ENCODE measurements at regions not wholly inside any gene's neighbourhood (a gene's known extent, or its start where the extent isn't known, plus 50 kb on each side); places are given as distances from the start of the nearest gene placed in this dataset.

DNA sequence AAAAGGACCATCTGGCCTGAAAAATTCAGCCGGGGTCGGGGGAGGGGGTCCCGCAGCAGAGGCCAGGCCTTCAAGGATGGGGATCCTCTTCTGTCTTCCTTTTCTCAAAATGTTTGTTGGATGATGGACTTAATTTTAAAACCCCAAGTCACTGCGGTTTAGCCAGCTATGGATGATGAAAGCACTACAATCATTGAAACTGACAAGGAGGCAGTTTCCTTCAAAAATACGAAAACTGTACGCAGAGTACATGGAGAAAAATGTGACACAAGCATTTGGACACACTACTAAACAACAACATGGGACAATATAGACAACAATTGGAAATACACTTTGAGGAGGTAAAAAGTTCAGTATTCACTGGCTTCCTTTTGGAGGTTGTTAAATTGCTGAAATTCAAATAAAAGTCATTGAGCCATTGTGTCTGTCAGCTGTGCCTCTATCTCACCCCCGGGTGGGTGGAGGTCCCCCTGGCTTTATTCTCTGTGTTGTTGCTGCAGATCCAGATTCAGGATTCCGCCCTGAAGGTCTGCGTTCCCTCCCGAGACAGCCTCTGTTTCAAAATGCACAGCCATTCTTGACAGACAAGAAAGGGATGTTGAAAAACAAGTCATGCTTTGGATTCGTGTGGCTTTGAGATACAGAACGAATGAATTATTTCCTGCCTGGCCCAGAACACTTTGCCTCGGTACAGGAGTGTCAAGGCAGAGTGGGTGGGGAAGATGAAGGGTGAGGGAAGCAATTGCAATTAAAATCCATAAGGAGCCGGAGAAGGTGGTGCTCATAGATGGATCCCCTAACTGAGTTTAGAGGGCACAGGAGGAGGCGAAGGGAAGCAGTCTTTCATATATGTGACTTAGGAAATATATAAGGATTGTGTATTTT is 118.2 kb downstream of the TTLL2 start:
- DNase-seq, result no peak

DNA sequence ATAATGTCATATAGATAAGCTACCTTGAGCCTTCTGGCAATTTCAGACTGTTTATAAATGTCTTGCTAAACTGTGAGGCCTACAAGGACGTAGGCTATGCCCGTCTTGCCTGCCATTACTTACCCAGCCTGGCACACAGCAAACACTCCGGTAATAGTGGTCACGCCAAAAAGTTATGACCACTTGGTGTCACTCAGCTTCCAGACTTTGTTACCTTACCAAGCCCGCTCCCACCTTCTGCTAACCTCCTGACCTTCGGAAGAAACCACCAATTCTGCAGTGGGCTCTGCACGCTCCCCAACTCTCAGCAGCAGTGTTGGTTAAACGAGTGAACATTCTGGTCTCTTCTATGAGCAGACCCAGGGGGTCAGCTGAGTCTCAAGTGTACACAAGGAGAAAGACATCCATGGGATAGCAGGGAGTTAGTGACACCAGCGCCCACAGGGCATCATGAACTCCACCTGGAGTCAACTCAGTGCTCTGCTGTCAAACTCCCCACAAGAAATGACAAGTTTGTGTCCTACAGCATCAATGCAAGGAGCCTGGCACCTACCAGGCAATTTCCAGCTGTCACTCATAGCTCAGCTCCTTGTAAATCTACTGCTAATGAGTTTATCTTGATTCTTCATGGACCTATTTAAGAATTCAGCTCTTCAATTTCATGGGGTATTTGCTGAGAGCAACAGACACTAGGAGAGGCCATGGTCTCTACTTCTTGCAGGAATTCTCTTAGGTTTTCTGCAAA is 119.9 kb downstream of the TTLL2 start:
- DNase-seq, result no peak

DNA sequence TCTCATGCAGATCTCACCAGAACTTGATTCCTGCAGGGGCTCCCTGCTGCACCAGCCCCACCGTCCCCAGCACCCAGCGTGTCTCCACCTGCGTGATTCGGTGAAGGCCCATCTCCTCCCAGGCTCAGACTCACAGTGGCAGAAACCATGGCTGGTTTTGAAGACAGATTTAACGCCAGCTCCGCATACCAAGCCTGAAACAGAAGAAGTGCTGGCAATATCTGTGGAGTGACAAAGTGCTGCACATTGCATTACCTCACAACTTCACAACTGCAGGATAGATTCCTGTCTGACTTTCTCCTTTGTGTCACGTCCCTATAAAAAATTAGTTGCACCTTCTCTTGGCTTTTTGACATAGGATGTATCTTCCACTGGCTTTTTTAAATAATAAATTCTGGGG is 120.7 kb downstream of the TTLL2 start:
- DNase-seq, result no peak

DNA sequence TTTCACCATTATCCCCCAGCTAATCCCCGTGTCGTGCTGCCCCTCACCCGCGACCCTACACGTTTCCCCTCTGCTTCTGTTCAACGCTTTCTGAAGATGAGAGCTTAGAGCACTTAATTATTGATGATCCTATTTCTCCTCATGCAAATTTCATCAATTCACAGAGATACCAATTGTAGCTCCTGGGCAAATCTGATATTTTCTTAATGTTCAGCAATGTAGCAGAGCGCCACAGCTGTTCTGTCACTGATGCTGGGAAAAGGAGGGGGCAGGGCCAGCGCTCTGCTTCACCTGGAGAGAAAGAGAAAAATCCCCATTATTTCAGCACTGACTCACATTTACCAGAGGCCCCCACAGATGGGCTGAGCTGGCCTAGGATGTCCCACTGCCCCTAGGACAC is 121.2 kb downstream of the TTLL2 start:
- no peak for DNase-seq

DNA sequence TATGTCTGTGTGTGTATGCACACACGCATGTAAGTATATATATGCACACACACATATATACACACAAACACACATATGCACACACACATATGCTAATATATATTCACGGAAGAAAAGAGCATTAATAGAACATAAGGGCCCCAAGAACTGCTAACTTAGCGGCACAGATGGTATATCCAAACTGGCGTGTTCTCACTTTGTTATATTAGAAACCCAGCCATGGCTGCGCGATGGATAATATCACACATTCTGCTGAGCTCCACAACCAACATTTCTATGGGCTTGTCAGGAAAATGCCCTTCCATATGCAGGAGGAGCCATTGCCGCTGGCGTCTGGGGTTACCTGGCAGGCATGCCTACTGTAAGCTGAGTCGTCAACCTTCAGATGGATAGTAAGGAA is 122.1 kb downstream of the TTLL2 start:
- DNase-seq, result no peak

DNA sequence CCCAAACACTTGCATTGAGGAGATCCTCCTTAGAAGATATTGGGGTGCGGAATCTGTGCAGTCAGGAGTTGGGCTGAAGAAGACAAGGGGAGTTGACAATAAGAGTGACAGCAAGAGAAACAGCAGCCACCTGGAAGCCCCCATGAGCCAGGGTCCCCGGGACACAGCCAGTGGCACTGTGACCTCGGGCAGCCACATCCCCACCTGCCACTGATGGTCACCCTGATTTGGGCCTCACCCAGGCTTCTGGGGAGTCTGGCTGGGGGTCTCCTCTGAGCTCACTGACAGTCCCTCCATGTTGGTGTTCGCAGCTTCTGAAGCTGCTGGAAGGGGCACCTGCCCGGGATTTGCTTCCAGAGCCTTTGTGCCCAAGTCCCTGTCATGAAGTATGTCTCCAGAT is 123.5 kb downstream of the TTLL2 start:
- no peak for DNase-seq

DNA sequence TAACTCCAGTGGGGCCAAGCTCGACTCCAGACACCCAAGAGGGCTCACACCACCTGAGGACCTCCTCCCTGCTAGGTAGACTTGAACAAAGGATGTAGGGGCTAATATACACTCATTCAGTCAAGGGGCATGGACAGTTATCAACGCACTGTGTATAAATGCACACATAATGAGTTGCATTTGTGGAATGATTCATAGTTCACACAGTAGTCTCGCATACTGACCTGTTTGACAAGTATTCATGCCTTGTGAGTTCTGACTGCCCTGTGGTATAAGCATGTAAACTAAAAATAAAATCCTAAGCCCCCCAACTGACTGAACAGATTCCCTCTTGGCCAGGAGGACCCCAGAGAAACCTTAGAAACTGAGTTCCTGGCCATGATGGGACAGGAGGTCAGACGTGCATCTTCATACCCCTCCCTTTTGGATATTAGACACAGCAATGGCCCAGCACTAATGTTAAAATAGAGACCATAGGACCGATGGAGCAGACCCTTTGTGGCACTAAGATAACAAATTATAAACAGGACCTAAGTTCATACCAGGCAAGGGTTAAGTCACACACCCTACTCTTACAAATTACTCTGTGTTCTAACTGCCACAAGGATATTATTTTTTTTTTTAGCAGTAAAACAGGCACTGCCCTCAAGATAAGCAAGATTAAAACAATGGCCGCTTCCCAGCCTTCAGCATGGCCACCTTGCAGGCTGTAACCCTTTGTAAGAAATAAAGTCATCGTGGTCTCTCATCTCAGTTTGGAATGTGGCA is 124.4 kb downstream of the TTLL2 start:
- no peak for DNase-seq

DNA sequence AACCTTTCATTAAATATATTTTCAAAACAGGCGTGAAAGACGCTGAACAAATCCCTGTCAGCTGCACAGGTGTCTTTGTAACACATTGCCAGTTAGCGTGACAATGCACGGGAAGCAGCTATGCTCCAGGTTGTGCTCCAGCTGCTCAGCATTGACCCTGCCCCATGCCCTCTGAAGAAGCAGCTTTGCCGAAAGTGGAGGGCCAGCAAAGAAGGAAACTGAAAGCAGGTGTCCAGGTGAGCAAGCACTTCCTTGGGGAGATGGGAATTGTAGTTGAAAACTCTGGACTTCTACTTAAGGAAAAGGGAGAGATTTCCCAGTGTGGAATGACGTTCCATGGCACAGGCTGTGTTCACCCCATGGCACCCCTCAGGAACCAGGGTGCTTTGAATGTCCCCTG is 125.7 kb downstream of the TTLL2 start:
- no peak for DNase-seq

DNA sequence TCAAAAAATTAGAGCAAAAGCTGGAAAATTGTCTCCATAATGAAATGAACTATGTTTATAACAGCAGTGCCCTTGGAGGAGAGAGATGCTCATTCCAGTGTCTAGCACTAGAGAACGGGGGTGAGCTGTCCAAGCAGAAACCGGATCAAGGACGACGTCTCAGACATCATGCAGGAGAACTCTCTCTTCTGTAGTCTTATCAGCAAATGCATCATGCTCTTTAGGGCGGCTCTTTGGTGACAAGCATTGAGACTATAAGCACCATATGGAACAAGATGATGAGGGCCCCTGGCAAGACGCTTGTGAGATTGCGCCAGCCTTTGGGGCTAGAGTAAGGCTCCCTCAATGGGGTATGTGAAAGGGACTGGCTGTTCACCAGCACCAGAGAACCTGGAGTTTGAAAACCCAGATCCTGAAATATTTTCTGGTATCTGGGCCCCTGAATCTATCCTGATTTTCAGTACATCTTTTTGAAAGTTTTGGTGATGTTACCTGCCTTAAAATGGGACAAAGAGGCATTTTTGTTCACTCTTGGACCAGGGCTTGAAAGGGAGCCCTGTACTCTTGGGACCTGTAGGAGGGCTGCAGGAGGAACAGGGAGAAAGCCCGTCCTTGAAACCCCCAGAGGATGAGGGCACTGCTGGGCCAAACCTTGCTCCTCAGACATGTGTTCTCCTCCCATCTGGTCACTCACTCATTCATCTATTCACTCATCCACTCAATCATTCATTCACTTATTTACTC is 127.6 kb downstream of the TTLL2 start:
- DNase-seq, result no peak

DNA sequence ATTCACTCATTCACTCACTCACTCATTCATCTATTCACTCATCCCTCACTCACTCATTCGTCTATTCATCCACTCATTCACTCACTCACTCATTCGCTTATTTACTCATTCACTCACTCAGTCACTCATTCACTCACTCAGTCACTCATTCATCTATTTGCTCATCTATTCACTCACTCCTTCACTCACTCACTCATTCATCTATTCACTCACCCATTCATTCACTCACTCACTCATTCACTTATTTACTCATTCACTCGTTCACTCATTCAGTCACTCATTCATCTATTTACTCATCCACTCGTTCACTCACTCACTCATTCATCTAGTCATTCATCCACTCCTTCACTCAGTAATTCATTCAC is 128.2 kb downstream of the TTLL2 start:
- no peak for DNase-seq

DNA sequence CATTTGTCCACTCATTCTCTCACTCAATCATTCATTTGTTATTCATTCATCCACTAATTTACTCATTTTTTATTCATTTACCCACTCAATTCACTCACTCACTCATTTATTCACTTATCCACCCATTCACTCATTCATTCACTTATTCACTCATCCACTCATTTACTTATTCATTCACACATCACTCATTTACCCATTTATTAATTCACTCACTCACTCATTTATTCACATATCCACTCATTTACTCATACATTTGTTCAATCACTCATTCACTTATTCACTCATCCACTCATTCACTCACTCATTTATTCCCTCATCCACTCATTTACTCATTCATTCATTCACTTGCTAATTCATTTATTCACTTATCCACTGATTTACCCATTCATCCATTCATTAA is 129.1 kb downstream of the TTLL2 start:
- no peak for DNase-seq

DNA sequence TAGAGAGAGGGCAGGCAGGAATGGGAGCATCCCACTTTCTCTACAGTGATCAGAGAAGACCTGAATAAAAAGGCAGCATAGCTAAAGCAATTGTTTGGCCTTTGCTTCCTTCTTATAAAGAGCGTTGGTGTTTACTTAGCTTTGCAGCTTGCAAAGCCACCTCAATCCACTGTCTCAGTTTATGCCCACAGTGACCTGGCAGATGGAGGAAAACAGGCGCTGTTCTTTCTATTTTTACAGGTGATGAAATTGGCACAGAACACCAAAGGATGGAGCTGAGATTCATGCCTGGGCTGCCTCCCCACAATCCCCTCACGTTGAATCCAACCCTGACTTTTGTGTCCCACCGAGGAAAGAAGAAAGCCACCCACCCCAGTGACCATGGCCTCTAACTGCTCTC is 130.5 kb downstream of the TTLL2 start:
- DNase-seq, result no peak

DNA sequence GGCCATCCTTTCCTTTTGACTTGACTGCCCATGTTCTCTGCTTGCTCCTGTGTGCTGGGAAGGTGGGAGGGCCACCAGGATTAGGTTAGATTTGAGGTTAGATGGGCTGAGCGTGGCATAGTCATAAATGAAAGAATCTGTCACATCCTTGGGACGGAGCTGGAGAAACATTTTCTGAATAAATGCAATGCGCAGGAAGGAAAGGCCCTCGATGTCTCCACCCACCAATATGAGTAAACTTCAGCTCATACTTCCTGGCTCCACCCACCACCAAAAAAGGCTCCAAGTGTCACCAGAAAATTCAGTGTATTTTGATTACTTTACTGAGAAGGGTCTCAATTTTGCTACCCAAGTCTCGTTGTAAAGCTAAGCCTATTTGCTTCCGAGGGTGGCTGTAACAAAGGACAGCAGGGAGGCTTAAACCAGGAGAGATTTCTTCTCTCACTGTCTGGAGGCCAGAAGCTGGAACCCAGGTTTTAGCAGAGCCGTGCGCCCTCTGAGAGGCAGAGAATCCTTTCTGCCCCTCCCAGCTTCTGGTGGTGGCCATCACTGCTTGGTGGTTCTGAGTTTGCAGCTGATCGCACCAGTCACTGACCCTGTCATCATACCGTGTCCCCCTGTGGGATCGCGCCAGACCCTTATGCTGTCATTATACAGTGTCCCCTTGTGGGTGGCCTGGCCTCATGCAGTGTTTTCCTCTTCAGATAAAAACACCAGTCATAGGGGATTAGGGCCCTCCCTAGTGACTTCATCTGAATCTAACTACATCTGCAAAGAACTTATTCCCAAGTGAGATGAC is 137.8 kb downstream of the TTLL2 start:
- no peak for DNase-seq

DNA sequence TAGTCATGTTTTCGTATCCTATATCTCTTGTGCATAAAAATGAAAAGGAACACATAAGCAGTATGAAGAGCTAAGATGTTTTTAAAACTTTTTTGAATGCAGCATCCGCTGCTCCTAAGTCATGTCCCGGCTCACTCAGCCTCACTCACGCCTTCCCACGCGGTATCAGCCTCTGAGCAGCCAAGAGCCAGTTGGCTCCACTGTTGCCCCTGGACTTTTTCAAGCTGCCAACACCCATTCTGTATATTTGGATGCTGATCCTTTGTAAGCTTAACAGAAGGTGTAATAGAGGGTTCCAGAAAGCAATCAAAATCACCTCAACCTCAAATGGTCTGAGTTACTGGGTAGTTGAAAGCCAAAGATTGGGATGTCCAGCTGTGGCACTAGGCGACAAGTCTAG is 139.3 kb downstream of the TTLL2 start:
- DNase-seq, result no peak

DNA sequence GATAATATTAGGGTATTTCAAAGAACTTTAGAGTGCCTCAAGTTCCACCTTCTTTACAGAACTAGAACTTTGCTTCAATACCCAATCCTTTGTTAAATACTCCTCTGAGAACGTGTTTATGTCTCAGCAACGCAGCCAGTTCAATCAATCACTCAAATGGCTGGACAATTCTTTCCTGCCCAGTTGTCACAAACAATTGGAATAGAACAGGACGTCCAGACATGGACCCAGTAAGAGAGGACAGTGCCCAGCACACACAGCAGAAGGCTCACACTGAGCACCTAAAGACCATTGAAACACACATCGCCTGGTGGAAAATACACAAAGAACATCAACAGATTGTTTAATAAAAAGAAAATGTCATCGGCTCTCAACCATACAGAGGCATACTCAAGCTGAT is 140.6 kb downstream of the TTLL2 start:
- no peak for DNase-seq

DNA sequence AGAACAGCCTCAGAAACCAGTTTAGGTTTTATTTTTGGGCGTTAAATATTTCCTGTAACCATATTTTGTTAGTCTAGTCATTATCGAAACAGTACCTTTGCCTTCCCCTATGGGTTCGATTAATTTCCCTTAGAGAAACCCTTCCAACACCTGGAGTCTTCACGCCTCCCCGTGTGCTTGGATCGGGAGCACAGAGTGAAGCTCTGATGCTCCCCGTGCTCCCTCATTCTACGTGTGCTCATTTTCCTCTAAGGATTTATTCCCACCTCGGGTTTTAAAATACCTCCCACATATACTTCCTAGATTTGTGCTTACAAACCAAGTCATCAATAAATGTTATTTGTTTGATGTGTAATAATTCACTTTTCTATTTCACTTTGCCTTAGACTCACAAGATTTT is 142.4 kb downstream of the TTLL2 start:
- no peak for DNase-seq

DNA sequence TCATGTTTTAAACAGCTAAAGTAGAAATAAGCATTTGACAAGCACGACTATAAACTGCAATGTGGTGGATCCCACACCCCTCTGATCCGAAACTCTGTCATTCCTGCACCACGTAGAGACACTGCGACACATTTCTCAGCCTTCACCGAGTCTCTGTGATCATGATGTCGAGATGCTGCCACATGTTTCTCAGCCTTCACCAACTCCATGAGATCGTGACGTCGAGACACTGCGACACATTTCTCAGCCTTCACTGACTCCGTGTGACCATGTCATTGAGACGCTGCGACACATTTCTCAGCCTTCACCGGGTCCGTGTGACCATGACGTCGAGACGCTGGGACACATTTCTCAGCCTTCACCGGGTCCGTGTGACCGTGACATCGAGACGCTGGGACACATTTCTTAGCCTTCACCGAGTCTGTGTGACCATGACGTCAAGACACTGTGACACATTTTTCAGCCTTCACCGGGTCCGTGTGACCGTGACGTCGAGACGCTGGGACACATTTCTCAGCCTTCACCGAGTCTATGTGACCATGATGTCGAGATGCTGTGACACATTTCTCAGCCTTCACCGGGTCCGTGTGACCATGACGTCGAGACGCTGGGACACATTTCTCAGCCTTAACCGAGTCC is 143.0 kb downstream of the TTLL2 start:
- no peak for DNase-seq

DNA sequence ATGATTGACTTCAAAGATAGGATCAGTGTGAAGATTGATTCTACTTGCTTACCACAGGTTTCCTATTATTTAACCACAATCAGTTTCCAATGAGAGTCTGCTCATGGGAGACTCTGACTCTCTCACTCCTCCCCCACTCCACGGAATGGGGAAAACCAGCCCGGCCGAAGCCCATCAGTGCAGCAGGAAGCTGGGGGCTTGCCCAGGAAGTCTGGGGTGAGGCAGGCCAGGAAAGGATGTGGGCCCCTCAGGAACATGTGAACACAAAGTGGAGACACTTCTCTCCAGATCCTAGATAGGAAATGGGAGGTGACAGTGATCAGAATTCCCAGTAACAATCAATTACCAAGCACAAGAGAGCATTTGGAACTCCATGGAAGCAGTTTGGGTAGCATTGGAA is 144.2 kb downstream of the TTLL2 start:
- no peak for DNase-seq

DNA sequence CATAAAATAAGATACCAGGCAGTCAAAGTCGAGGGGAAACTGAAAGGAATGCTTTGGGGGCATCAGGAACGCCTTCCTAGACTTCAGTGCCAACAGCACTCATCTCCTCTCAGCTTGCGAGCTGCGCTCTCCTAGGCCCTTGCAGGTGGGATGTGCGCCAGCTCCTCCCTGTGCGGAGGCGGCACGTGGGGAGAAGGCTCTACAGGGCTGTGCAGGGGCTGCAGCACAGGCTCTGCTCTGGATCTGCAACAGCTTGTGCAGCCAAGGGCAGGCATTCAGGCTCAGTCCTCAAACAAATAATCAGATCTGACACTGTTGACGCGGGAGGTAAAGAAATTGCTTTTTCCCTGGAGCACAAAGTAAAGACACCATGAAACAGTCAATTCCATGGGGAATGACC is 144.8 kb downstream of the TTLL2 start:
- no peak for DNase-seq

DNA sequence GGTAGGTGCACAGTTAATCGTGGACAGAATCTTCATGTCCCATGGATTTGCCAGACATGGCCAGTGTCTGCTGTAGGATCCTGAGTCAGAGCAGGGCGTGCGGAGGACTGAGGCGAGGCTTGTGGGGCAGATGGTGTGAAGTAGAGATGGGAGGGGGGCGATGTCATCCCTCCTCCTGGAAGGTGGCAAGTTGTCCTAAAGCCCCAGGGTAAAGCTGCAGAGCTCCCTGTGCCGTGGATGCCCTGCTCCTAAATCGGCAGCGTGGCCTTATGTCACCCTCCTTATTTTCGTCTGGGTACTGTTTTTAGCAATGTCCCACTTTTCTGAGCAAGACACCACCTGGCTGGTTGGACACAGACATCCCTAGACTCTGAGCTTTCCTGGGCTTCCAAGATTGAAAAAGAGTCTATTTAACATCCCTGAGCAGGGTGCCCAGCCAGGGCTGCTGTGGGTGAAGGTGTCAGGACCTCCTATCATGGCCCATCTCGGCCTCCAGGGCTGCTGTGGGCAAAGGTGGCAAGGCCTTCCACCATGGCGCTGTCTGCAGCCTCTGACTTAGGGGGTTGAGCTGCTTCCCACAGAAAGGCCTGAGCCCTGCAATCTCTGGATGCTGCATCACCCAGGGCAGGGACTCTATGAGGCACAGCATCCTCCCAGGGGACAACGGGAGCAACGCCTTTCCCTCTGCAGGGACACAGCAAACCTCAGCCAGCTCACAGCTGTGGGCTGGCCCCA is 145.4 kb downstream of the TTLL2 start:
- DNase-seq, result no peak
